ENCODE measurements at regions not wholly inside any gene's neighbourhood (a gene's known extent, or its start where the extent isn't known, plus 50 kb on each side); places are given as distances from the start of the nearest gene placed in this dataset.

- no peak for TF ChIP-seq CTCF (conservative IDR thresholded peaks at IDR 0.05; ENCODE audit: low read length)
- TF ChIP-seq EZH2phosphoT487 (IDR thresholded peaks at IDR 0.05; ENCODE audit: borderline replicate concordance), result no peak
Observed at GRCh38 chr17:63278728-63279442, 167.2 kb downstream of the CYB561 start.
